Panc1 (cell line): ENCODE measurements at regions not wholly inside any gene's neighbourhood (a gene's known extent, or its start where the extent isn't known, plus 50 kb on each side); places are given as distances from the start of the nearest gene placed in this dataset.

Experiments used
- ATAC-seq: fragments of 200-7000 bp; cut with Tn5 transposase; 2 replicates; pipeline ENCODE4 v1.9.1; 2020; ENCODE audit warnings: mild to moderate bottlenecking, moderate library complexity
- BruUV-seq: library from RNA; stranded (reverse); fragments of 400-500 nt; replicated peaks from 2 replicates; lab custom pipeline; 2021; lab: Mats Ljungman, UMichigan
- CTCF ChIA-PET: fragments of 300-600 bp; sonication (Branson Sonifier 250); formaldehyde crosslinking; loops from one replicate; lab custom pipeline; 2022; ENCODE audit warnings: antibody characterized with exemption; lab: Charles Lee
- POLR2A ChIA-PET: fragments of 300-600 bp; sonication (Branson Sonifier 250); formaldehyde crosslinking; loops from one replicate; lab custom pipeline; 2022; ENCODE audit warnings: antibody characterized with exemption; lab: Charles Lee
- DNase-seq: peaks from one replicate; pipeline ENCODE4 v3.0.0-alpha.2; 2010; ENCODE audit warnings: low read depth, low spot score
- H3K27ac ChIP-seq: 2 replicates; pipeline ENCODE4 v1.5.1; 2011; ENCODE audit warnings: mild to moderate bottlenecking, low read length, inconsistent platforms
- H3K27me3 ChIP-seq: fragments of 200-500 bp; sonication (Bioruptor generic); 2 replicates; pipeline ENCODE4 v1.6.0; 2014; ENCODE audit warnings: low read length, inconsistent platforms; ENCODE audit not compliant: control insufficient read depth, insufficient read depth
- H3K36me3 ChIP-seq: fragments of 200-500 bp; sonication (Bioruptor generic); 2 replicates; pipeline ENCODE4 v1.5.1; 2014; ENCODE audit warnings: inconsistent platforms, mild to moderate bottlenecking, low read length, moderate library complexity; ENCODE audit not compliant: control insufficient read depth, insufficient read depth
- H3K4me1 ChIP-seq: 2 replicates; pipeline ENCODE4 v1.5.1; 2011; ENCODE audit warnings: inconsistent platforms, mild to moderate bottlenecking, low read length, moderate library complexity; ENCODE audit not compliant: control insufficient read depth, insufficient read depth
- H3K4me3 ChIP-seq, 2 experiments: 2 replicates each; pipeline ENCODE4 v1.5.1; 2011 to 2012; ENCODE audit warnings: low read depth in 2 of 2, low read length in 2 of 2, mild to moderate bottlenecking in 2 of 2, inconsistent platforms in 1 of 2, moderate library complexity in 1 of 2
- H3K9me3 ChIP-seq: fragments of 200-500 bp; sonication (Bioruptor generic); 2 replicates; pipeline ENCODE4 v1.5.1; 2014; ENCODE audit warnings: low read depth, mild to moderate bottlenecking, inconsistent platforms, low read length, moderate library complexity; ENCODE audit not compliant: control insufficient read depth, insufficient read depth
- POLR2AphosphoS5 ChIP-seq: IDR thresholded peaks from 2 replicates; pipeline ENCODE4 v1.6.1; 2012; ENCODE audit warnings: mild to moderate bottlenecking, low read depth, low read length, moderate library complexity
- SIN3A ChIP-seq: IDR thresholded peaks from 2 replicates; pipeline ENCODE4 v1.6.1; 2012; ENCODE audit warnings: low read depth, mild to moderate bottlenecking, low read length, moderate library complexity, borderline replicate concordance; ENCODE audit not compliant: insufficient read depth
- TCF7L2 ChIP-seq: IDR thresholded peaks from 2 replicates; pipeline ENCODE4 v1.6.1; 2011; ENCODE audit warnings: mild to moderate bottlenecking, low read depth, low read length, inconsistent platforms
- in situ Hi-C: cut with HindIII; loops from 2 replicates; pipeline ENCODE4 v1.10.0; 2016; ENCODE audit warnings: low sequenced_read_pairs, low pct_unique_long_range_greater_than_20kb
- intact Hi-C: fragments of 100-400 bp; cut with micrococcal nuclease; formaldehyde crosslinking; loops from one replicate; pipeline ENCODE4 v1.10.0; 2022; ENCODE audit not compliant: unreplicated experiment
- TF ChIP-seq, protein P1 (sequence below), 2 experiments: IDR thresholded peaks; 2 replicates each; pipeline ENCODE4 v1.6.1; 2011 to 2012; ENCODE audit warnings: low read depth in 2 of 2, control low read depth in 1 of 2, low read length in 1 of 2, mild to moderate bottlenecking in 1 of 2, moderate library complexity in 1 of 2; ENCODE audit not compliant: insufficient read depth in 1 of 2
- TF ChIP-seq, protein P2 (sequence below): fragments of 450-650 bp; IDR thresholded peaks from 2 replicates; pipeline ENCODE4 v1.5.1; 2017; ENCODE audit warnings: mild to moderate bottlenecking

DNA sequence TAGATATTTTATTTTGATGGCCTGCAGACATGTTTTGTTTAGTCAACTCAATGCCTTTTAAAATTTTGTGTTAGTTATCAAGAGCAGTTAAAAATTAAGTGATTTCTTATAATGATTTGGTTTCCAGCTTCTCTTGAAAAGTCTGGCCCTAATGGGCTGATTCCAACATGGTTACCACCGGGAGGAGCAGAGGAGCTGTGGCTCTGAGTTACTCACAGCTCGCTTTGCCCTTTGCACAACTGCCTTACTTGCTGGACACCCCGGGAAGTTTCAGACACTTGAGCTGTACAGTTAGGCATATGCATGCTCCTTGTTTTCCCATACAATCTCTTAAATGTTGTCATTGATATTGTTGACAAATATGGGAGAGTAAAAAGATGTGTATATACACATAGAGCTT, 173.1 kb upstream of the MMS22L start:
- ChIA-PET CTCF (no interaction called here), POLR2A (no interaction called here)
- DNase-seq (no peak), ATAC-seq (no peak)
- no TSS peak for BruUV-seq
- Histone ChIP-seq H3K9me3 (no peaks in the 10 kb centered on the region), H3K4me1 (no peaks in the 10 kb centered on the region), H3K36me3 (no peaks in the 10 kb centered on the region), H3K4me3 (no peak overlapping the region), H3K27ac (no peak overlapping the region), H3K27me3 (no peaks in the 10 kb centered on the region)
- TF ChIP-seq SIN3A (no peak), TCF7L2 (no peak), POLR2AphosphoS5 (no peak)
- TF ChIP-seq, protein P1, sequence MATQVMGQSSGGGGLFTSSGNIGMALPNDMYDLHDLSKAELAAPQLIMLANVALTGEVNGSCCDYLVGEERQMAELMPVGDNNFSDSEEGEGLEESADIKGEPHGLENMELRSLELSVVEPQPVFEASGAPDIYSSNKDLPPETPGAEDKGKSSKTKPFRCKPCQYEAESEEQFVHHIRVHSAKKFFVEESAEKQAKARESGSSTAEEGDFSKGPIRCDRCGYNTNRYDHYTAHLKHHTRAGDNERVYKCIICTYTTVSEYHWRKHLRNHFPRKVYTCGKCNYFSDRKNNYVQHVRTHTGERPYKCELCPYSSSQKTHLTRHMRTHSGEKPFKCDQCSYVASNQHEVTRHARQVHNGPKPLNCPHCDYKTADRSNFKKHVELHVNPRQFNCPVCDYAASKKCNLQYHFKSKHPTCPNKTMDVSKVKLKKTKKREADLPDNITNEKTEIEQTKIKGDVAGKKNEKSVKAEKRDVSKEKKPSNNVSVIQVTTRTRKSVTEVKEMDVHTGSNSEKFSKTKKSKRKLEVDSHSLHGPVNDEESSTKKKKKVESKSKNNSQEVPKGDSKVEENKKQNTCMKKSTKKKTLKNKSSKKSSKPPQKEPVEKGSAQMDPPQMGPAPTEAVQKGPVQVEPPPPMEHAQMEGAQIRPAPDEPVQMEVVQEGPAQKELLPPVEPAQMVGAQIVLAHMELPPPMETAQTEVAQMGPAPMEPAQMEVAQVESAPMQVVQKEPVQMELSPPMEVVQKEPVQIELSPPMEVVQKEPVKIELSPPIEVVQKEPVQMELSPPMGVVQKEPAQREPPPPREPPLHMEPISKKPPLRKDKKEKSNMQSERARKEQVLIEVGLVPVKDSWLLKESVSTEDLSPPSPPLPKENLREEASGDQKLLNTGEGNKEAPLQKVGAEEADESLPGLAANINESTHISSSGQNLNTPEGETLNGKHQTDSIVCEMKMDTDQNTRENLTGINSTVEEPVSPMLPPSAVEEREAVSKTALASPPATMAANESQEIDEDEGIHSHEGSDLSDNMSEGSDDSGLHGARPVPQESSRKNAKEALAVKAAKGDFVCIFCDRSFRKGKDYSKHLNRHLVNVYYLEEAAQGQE (IDR thresholded peaks at IDR 0.05; ENCODE audit: insufficient read depth in 1 of 2, low read depth in 2 of 2, low read length in 1 of 2): no peak
- TF ChIP-seq, protein P2, sequence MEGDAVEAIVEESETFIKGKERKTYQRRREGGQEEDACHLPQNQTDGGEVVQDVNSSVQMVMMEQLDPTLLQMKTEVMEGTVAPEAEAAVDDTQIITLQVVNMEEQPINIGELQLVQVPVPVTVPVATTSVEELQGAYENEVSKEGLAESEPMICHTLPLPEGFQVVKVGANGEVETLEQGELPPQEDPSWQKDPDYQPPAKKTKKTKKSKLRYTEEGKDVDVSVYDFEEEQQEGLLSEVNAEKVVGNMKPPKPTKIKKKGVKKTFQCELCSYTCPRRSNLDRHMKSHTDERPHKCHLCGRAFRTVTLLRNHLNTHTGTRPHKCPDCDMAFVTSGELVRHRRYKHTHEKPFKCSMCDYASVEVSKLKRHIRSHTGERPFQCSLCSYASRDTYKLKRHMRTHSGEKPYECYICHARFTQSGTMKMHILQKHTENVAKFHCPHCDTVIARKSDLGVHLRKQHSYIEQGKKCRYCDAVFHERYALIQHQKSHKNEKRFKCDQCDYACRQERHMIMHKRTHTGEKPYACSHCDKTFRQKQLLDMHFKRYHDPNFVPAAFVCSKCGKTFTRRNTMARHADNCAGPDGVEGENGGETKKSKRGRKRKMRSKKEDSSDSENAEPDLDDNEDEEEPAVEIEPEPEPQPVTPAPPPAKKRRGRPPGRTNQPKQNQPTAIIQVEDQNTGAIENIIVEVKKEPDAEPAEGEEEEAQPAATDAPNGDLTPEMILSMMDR: no peak
- in situ Hi-C loops: no loop called here
- intact Hi-C loops: no loop called here

DNA sequence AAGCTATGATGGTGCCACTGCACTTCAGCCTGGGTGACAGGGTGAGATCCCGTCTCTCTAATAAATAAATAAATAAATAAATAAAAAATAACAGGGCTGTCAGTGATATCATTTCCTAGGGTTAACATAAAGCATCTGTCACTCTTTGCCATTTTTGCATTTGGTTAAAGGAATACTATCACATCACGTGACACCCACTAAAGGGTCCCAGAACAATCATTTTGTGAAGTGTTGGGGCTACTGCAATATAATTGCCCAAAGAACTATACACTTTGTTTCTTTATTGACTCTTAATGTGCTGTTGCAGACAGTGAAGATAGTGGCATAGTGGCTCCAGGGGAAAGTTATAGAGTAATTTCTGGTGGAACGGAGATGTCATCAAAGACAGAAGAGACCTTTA, 176.5 kb upstream of the MMS22L start:
- Histone ChIP-seq H3K36me3 (no peaks in the 10 kb centered on the region), H3K4me1 (no peaks in the 10 kb centered on the region), H3K4me3 (no peak overlapping the region), H3K9me3 (no peaks in the 10 kb centered on the region), H3K27me3 (no peaks in the 10 kb centered on the region), H3K27ac (no peak overlapping the region)
- TF ChIP-seq, protein P1 (IDR thresholded peaks at IDR 0.05; ENCODE audit: insufficient read depth in 1 of 2, low read depth in 2 of 2, low read length in 1 of 2): no peak
- no peak for TF ChIP-seq TCF7L2
- no peak for TF ChIP-seq SIN3A
- TF ChIP-seq POLR2AphosphoS5: no peak
- TF ChIP-seq, protein P2: no peak
- ATAC-seq: no peak
- in situ Hi-C loops: no loop called here
- ChIA-PET CTCF (no interaction called here), POLR2A (no interaction called here)
- intact Hi-C loops: no loop called here
- BruUV-seq: no TSS peak
- DNase-seq: no peak
